ACHN (cell line): ENCODE measurements at regions not wholly inside any gene's neighbourhood (a gene's known extent, or its start where the extent isn't known, plus 50 kb on each side); places are given as distances from the start of the nearest gene placed in this dataset.
"Not testable (repeated sequence)": the region's sequence is repeated elsewhere in the genome, so short reads cannot be mapped to it uniquely, and the experiment has no call there.

Experiments
- DNase-seq: peaks from one replicate; pipeline ENCODE4 v3.0.0-alpha.2; 2015
- in situ Hi-C: cut with HindIII; loops from 2 replicates; pipeline ENCODE4 v1.10.0; 2017; ENCODE audit warnings: low sequenced_read_pairs, low pct_ligation_motif_present, low pct_unique_long_range_greater_than_20kb

- in situ Hi-C loops, result no loop called here
- DNase-seq, result no peak
Observed at GRCh38 chr19:28612275-28612769, 600.6 kb downstream of the UQCRFS1 start.

GRCh38 chr19:28611227-28611914 is 601.6 kb downstream of the UQCRFS1 start:
- DNase-seq, in situ Hi-C loops: not testable (repeated sequence)

GRCh38 chr19:28610731-28611130 is 602.2 kb downstream of the UQCRFS1 start:
- no peak for DNase-seq
- in situ Hi-C loops, result no loop called here

- no peak for DNase-seq
- in situ Hi-C loops, result no loop called here
Observed at GRCh38 chr19:28609944-28610343, 603.0 kb downstream of the UQCRFS1 start.

GRCh38 chr19:28609091-28609755 is 603.7 kb downstream of the UQCRFS1 start:
- no peak for DNase-seq
- in situ Hi-C loops, result no loop called here

GRCh38 chr19:28608292-28608691 is 604.7 kb downstream of the UQCRFS1 start:
- no peak for DNase-seq
- in situ Hi-C loops, result no loop called here

GRCh38 chr19:28607066-28607583 is 605.8 kb downstream of the UQCRFS1 start:
- DNase-seq, result no peak
- in situ Hi-C loops, result no loop called here

GRCh38 chr19:28606269-28607032 is 606.5 kb downstream of the UQCRFS1 start:
- in situ Hi-C loops, result no loop called here
- DNase-seq, result no peak

GRCh38 chr19:28605501-28606268 is 607.3 kb downstream of the UQCRFS1 start:
- in situ Hi-C loops, result no loop called here
- no peak for DNase-seq

- in situ Hi-C loops, result no loop called here
- no peak for DNase-seq
Observed at GRCh38 chr19:28603453-28603852, 609.5 kb downstream of the UQCRFS1 start.

- in situ Hi-C loops, result no loop called here
- no peak for DNase-seq
Observed at GRCh38 chr19:28602675-28603298, 610.2 kb downstream of the UQCRFS1 start.

GRCh38 chr19:28601723-28602440 is 611.1 kb downstream of the UQCRFS1 start:
- no peak for DNase-seq
- in situ Hi-C loops, result no loop called here

GRCh38 chr19:28598861-28599260 is 614.1 kb downstream of the UQCRFS1 start:
- DNase-seq, result no peak
- in situ Hi-C loops, result no loop called here

- in situ Hi-C loops, result no loop called here
- DNase-seq, result no peak
Observed at GRCh38 chr19:28596561-28597071, 616.3 kb downstream of the UQCRFS1 start.

GRCh38 chr19:28595722-28596480 is 617.0 kb downstream of the UQCRFS1 start:
- in situ Hi-C loops, result no loop called here
- DNase-seq, result no peak

GRCh38 chr19:28594737-28595136 is 618.2 kb downstream of the UQCRFS1 start:
- DNase-seq, result no peak
- in situ Hi-C loops, result no loop called here

GRCh38 chr19:28589991-28590411 is 623.0 kb downstream of the UQCRFS1 start:
- in situ Hi-C loops, DNase-seq: not testable (repeated sequence)
